ENCODE measurements at regions not wholly inside any gene's neighbourhood (a gene's known extent, or its start where the extent isn't known, plus 50 kb on each side); places are given as distances from the start of the nearest gene placed in this dataset.

DNA sequence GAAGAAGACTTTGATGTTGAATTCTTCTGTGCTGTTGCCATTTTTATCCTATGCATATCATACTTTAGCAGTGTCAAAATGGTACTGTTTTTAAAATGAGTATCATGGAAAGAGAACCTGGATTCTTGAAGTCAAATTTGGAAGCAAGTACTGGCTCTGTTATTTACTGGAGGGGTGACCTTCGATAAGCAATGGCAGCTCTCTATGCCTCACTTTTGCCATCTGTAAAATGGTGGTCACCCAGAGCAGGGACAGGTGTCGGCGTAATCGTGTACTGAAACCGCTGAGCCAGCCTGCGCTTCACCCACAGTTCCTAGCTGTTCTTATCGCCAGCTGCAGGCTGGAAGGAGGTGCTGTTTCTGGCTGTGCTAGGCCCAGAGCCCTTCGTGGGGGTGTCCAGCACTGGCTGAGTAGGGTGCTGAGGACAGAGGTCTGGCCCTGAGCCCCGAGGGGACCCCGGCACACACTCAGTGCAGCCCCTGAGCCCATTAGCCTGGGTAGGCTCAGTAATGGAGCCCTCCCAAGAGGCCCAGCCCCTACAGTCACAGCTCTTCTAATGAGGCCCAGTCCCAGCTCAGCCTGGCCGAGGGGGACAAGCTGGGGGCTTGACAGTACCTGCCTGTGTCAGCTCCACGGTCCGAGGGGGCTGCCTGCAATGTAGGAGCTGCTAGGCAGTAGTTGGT, 183.5 kb downstream of the PHETA1 start:
- TF ChIP-seq, protein P1, sequence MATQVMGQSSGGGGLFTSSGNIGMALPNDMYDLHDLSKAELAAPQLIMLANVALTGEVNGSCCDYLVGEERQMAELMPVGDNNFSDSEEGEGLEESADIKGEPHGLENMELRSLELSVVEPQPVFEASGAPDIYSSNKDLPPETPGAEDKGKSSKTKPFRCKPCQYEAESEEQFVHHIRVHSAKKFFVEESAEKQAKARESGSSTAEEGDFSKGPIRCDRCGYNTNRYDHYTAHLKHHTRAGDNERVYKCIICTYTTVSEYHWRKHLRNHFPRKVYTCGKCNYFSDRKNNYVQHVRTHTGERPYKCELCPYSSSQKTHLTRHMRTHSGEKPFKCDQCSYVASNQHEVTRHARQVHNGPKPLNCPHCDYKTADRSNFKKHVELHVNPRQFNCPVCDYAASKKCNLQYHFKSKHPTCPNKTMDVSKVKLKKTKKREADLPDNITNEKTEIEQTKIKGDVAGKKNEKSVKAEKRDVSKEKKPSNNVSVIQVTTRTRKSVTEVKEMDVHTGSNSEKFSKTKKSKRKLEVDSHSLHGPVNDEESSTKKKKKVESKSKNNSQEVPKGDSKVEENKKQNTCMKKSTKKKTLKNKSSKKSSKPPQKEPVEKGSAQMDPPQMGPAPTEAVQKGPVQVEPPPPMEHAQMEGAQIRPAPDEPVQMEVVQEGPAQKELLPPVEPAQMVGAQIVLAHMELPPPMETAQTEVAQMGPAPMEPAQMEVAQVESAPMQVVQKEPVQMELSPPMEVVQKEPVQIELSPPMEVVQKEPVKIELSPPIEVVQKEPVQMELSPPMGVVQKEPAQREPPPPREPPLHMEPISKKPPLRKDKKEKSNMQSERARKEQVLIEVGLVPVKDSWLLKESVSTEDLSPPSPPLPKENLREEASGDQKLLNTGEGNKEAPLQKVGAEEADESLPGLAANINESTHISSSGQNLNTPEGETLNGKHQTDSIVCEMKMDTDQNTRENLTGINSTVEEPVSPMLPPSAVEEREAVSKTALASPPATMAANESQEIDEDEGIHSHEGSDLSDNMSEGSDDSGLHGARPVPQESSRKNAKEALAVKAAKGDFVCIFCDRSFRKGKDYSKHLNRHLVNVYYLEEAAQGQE (tag by site-specific recombination; IDR thresholded peaks at IDR 0.05) = no peak
- TF ChIP-seq ZNF707 (tag by site-specific recombination; IDR thresholded peaks at IDR 0.05) (no peak), KLF9 (tag by site-specific recombination; IDR thresholded peaks at IDR 0.05; ENCODE audit: low read depth) (no peak), ZNF292 (tag by site-specific recombination; IDR thresholded peaks at IDR 0.05; ENCODE audit: borderline replicate concordance, low read depth) (no peak), ZNF561 (tag by site-specific recombination; IDR thresholded peaks at IDR 0.05; ENCODE audit: borderline replicate concordance) (no peak), ZNF324 (tag by site-specific recombination; IDR thresholded peaks at IDR 0.05) (no peak), ATF2 (tag by site-specific recombination; IDR thresholded peaks at IDR 0.05; ENCODE audit: low read depth) (no peak)
- TF ChIP-seq, protein P2, sequence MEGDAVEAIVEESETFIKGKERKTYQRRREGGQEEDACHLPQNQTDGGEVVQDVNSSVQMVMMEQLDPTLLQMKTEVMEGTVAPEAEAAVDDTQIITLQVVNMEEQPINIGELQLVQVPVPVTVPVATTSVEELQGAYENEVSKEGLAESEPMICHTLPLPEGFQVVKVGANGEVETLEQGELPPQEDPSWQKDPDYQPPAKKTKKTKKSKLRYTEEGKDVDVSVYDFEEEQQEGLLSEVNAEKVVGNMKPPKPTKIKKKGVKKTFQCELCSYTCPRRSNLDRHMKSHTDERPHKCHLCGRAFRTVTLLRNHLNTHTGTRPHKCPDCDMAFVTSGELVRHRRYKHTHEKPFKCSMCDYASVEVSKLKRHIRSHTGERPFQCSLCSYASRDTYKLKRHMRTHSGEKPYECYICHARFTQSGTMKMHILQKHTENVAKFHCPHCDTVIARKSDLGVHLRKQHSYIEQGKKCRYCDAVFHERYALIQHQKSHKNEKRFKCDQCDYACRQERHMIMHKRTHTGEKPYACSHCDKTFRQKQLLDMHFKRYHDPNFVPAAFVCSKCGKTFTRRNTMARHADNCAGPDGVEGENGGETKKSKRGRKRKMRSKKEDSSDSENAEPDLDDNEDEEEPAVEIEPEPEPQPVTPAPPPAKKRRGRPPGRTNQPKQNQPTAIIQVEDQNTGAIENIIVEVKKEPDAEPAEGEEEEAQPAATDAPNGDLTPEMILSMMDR (tag by site-specific recombination; IDR thresholded peaks at IDR 0.05) = no peak

Data from HEK293 (cell line).